ENCODE measurements at regions not wholly inside any gene's neighbourhood (a gene's known extent, or its start where the extent isn't known, plus 50 kb on each side); places are given as distances from the start of the nearest gene placed in this dataset.

DNA sequence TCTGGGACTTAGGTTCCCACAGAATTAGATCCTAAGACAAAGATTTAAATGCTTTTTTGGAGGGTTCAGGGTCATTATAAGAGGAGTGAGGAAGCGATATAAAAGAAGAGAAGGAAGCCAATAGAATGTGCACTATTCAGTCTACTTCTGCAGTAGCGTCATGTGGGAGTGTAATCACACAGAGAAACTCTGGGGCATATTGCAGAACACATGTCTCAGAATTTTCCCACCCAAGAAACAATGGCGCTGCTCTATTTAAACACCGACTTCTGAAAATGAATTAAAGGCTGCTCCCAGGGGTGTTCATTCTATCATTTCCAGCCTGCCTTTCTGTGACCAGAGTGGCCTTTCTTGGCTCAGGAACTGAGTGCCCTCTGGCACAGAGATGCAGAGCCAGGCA is 617.6 kb downstream of the FGF9 start:
- ChIA-PET CTCF (ENCODE audit: low intra/inter-chr PET ratio) (no interaction called here), POLR2A (no interaction called here)
- no peaks in the 10 kb centered on the region for H3K9me3 ChIP-seq (replicated peaks; ENCODE audit: control insufficient read depth, insufficient read depth, low read depth, low read length)
- no peaks in the 10 kb centered on the region for H3K27me3 ChIP-seq (ENCODE audit: control insufficient read depth in 2 of 2, insufficient read depth in 2 of 2, low read length in 2 of 2)
- no TSS peak for BruUV-seq (replicated peaks)
- H3K27ac ChIP-seq (ENCODE audit: extremely low read depth, low read depth, low read length): no peak overlapping the region
- H3K4me2 ChIP-seq (ENCODE audit: insufficient read depth, low read length): no peak overlapping the region
- H3K9ac ChIP-seq (ENCODE audit: insufficient read depth in 1 of 2, low read depth in 2 of 2, low read length in 2 of 2): no peak overlapping the region
- H3K79me2 ChIP-seq (ENCODE audit: control insufficient read depth, insufficient read depth, low read length): no peaks in the 10 kb centered on the region
- intact Hi-C loops (cut with micrococcal nuclease): no loop called here
- WGBS (ENCODE audit: insufficient coverage, low coverage, missing lambda C conversion rate): 2% methylated on average over 4 of the region's 4 CpGs
- no peaks in the 10 kb centered on the region for H3K36me3 ChIP-seq (ENCODE audit: control insufficient read depth, insufficient read depth, low read length)
- in situ Hi-C loops (cut with MboI): no loop called here
- H2AFZ ChIP-seq (ENCODE audit: low read depth, low read length): no peak overlapping the region
- H4K20me1 ChIP-seq (replicated peaks; ENCODE audit: control insufficient read depth, insufficient read depth, low read length): no peaks in the 10 kb centered on the region
- DNase-seq (ENCODE audit: extremely low read depth in 1 of 4, low spot score in 3 of 4) (no peak), ATAC-seq (no peak), FAIRE-seq (no peak)
- no peaks in the 10 kb centered on the region for H3K9me1 ChIP-seq (ENCODE audit: control insufficient read depth, insufficient read depth, low read length)
- no peak overlapping the region for H3K4me3 ChIP-seq
- no peaks in the 10 kb centered on the region for H3K4me1 ChIP-seq (replicated peaks in 1 of 2; ENCODE audit: control insufficient read depth in 2 of 2, insufficient read depth in 2 of 2, low read length in 2 of 2)
- TF ChIP-seq ZBTB17 (CRISPR knock-in tag; IDR thresholded peaks at IDR 0.05) (no peak), ZNF77 (CRISPR knock-in tag; IDR thresholded peaks at IDR 0.05) (no peak), NCOA2 (IDR thresholded peaks at IDR 0.05; ENCODE audit: partially characterized antibody in 2 of 2) (no peak), NR2C2 (CRISPR knock-in tag; IDR thresholded peaks at IDR 0.05) (no peak), NR2C2 (tag; IDR thresholded peaks at IDR 0.05) (no peak), ZNF551 (CRISPR knock-in tag; IDR thresholded peaks at IDR 0.05) (no peak), GTF2E2 (tag; IDR thresholded peaks at IDR 0.05) (no peak), KDM2B (CRISPR knock-in tag; IDR thresholded peaks at IDR 0.05) (no peak), RNF2 (IDR thresholded peaks at IDR 0.05) (no peak), FOXA1 (IDR thresholded peaks at IDR 0.05; ENCODE audit: borderline replicate concordance) (no peak), NFRKB (IDR thresholded peaks at IDR 0.05; ENCODE audit: low read depth) (no peak), HDAC1 (IDR thresholded peaks at IDR 0.05) (no peak), CAMTA2 (CRISPR knock-in tag; conservative IDR thresholded peaks at IDR 0.05) (no peak), ZSCAN29 (IDR thresholded peaks at IDR 0.05) (no peak)
- TF ChIP-seq, protein P1, sequence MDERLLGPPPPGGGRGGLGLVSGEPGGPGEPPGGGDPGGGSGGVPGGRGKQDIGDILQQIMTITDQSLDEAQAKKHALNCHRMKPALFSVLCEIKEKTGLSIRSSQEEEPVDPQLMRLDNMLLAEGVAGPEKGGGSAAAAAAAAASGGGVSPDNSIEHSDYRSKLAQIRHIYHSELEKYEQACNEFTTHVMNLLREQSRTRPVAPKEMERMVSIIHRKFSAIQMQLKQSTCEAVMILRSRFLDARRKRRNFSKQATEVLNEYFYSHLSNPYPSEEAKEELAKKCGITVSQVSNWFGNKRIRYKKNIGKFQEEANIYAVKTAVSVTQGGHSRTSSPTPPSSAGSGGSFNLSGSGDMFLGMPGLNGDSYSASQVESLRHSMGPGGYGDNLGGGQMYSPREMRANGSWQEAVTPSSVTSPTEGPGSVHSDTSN (CRISPR knock-in tag; IDR thresholded peaks at IDR 0.05; ENCODE audit: low read depth): no peak
- TF ChIP-seq, protein P1 (tag; conservative IDR thresholded peaks at IDR 0.05; ENCODE audit: low read depth): no peak
- TF ChIP-seq, protein P2, sequence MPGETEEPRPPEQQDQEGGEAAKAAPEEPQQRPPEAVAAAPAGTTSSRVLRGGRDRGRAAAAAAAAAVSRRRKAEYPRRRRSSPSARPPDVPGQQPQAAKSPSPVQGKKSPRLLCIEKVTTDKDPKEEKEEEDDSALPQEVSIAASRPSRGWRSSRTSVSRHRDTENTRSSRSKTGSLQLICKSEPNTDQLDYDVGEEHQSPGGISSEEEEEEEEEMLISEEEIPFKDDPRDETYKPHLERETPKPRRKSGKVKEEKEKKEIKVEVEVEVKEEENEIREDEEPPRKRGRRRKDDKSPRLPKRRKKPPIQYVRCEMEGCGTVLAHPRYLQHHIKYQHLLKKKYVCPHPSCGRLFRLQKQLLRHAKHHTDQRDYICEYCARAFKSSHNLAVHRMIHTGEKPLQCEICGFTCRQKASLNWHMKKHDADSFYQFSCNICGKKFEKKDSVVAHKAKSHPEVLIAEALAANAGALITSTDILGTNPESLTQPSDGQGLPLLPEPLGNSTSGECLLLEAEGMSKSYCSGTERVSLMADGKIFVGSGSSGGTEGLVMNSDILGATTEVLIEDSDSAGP (CRISPR knock-in tag; IDR thresholded peaks at IDR 0.05): no peak
- TF ChIP-seq, protein P3, sequence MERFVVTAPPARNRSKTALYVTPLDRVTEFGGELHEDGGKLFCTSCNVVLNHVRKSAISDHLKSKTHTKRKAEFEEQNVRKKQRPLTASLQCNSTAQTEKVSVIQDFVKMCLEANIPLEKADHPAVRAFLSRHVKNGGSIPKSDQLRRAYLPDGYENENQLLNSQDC (CRISPR knock-in tag; IDR thresholded peaks at IDR 0.05): no peak
- TF ChIP-seq, protein P4, sequence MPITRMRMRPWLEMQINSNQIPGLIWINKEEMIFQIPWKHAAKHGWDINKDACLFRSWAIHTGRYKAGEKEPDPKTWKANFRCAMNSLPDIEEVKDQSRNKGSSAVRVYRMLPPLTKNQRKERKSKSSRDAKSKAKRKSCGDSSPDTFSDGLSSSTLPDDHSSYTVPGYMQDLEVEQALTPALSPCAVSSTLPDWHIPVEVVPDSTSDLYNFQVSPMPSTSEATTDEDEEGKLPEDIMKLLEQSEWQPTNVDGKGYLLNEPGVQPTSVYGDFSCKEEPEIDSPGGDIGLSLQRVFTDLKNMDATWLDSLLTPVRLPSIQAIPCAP (CRISPR knock-in tag; IDR thresholded peaks at IDR 0.05; ENCODE audit: borderline replicate concordance): no peak
- TF ChIP-seq, protein P5, sequence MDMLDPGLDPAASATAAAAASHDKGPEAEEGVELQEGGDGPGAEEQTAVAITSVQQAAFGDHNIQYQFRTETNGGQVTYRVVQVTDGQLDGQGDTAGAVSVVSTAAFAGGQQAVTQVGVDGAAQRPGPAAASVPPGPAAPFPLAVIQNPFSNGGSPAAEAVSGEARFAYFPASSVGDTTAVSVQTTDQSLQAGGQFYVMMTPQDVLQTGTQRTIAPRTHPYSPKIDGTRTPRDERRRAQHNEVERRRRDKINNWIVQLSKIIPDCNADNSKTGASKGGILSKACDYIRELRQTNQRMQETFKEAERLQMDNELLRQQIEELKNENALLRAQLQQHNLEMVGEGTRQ (CRISPR knock-in tag; IDR thresholded peaks at IDR 0.05): no peak
